ENCODE measurements at regions not wholly inside any gene's neighbourhood (a gene's known extent, or its start where the extent isn't known, plus 50 kb on each side); places are given as distances from the start of the nearest gene placed in this dataset.

DNA sequence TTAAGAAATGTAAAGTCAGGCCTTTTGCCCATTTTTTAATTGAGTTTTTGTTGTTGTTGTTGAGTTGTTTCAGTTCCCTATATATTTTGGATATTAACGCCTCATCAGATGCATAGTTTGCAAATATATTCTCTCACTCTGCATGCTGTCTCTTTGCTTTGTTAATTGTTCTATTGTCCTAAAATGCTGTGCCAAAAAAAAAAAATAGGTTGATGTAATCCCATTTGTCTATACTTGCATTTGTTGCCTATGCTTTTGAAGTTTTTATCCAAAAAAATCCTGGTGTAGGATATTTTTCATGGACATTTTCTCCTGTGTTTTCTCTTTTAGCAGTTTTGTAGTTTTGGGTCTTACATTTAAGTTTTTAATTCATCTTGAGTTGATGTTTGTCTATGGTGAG, 163.3 kb upstream of the STARD13 start:
- H2AFZ ChIP-seq (ENCODE audit: low read depth, low read length): no peak overlapping the region
- TF ChIP-seq, protein P1, sequence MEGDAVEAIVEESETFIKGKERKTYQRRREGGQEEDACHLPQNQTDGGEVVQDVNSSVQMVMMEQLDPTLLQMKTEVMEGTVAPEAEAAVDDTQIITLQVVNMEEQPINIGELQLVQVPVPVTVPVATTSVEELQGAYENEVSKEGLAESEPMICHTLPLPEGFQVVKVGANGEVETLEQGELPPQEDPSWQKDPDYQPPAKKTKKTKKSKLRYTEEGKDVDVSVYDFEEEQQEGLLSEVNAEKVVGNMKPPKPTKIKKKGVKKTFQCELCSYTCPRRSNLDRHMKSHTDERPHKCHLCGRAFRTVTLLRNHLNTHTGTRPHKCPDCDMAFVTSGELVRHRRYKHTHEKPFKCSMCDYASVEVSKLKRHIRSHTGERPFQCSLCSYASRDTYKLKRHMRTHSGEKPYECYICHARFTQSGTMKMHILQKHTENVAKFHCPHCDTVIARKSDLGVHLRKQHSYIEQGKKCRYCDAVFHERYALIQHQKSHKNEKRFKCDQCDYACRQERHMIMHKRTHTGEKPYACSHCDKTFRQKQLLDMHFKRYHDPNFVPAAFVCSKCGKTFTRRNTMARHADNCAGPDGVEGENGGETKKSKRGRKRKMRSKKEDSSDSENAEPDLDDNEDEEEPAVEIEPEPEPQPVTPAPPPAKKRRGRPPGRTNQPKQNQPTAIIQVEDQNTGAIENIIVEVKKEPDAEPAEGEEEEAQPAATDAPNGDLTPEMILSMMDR (IDR thresholded peaks at IDR 0.05; ENCODE audit: low read depth, low read length): no peak
- no peak for TF ChIP-seq EZH2phosphoT487 (IDR thresholded peaks at IDR 0.05; ENCODE audit: low read depth)
- 0 out of 2 replicates have a peak, but pooled peaks cover 3% of the 10 kb centered on the region for H3K4me1 ChIP-seq (ENCODE audit: low read length)
- H4K20me1 ChIP-seq (ENCODE audit: insufficient read depth, low read length): no peaks in the 10 kb centered on the region
- no peak overlapping the region for H3K4me3 ChIP-seq (ENCODE audit: low read length)
- no peaks in the 10 kb centered on the region for H3K9me3 ChIP-seq (ENCODE audit: insufficient read depth, low read length)
- no peaks in the 10 kb centered on the region for H3K27me3 ChIP-seq (ENCODE audit: low read depth, low read length)
- H3K27ac ChIP-seq (ENCODE audit: low read length): no peak overlapping the region
- no peak overlapping the region for H3K9ac ChIP-seq (ENCODE audit: low read length)
- H3K36me3 ChIP-seq (replicated peaks; ENCODE audit: low read depth, low read length): no peaks in the 10 kb centered on the region
- no peak overlapping the region for H3K4me2 ChIP-seq (ENCODE audit: low read length)
- H3K79me2 ChIP-seq (ENCODE audit: low read length): no peaks in the 10 kb centered on the region

DNA sequence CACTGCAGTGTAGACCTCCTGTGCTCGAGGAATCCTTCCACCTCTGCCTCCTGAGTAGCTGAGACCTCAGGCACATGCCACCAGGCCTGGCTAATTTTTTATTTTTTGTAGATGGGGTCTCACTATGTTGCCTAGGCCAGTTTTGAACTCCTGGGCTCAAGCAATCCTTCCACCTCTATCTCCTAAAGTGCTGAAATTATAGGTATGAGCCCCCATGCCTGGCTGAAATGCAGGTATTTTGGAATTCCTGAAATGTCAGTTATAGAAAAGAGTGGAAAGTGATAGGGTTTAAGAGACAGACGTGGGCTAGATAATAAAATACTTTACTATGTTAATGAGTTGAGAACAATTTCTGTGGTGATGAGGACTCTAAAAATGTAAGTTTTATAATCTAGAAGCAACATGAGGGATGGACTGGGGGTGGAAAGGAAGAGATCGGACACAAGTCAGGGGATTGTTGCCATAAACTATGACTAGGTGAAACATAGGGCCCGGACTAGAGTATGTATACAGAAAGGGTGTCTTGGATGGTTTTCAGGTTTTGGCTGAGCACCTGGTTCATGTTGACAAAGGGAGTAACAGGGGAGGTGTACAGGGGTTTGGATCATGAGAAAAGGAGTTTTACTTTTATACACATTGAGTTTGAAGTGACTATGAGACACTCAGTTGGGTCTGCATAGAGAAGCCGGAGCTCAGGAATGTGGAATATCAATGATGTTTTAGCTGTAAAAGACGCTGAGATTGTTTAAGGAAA, 165.6 kb upstream of the STARD13 start:
- no peak overlapping the region for H3K4me3 ChIP-seq (ENCODE audit: low read length)

DNA sequence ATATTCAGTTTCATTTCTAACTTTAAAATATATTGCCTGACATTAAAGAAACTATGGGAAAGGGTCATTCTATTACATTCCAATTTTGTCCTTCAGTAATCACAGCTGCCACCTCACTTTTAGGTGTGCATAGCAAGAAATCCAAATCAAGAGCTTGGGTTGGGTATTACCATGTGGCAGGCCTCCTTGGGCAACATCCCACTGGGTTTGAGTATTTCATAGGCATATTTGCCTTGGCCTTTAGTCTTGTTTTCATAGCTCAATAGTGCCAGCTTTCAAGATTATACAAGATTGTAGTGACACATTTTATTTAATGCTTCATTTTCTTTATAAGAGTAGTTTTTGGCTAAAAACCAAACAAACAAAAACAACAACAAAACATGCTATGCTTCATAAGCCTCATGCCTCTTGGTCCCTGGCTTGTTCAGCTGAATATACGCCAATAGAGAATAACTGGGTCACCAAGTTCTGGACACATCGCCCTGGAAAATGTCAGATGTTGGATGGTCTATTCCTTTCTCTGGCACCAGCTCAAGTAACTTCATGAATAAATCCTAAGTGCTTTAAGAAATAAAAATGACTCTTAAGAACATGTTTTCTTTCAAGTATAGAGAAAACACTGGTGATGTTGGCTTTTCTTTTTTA, 167.4 kb upstream of the STARD13 start:
- H3K9me3 ChIP-seq (ENCODE audit: insufficient read depth, low read length): no peaks in the 10 kb centered on the region
- H2AFZ ChIP-seq (ENCODE audit: low read depth, low read length): no peak overlapping the region
- no peaks in the 10 kb centered on the region for H4K20me1 ChIP-seq (ENCODE audit: insufficient read depth, low read length)
- no peaks in the 10 kb centered on the region for H3K79me2 ChIP-seq (ENCODE audit: low read length)
- no peaks in the 10 kb centered on the region for H3K4me1 ChIP-seq (ENCODE audit: low read length)
- H3K4me2 ChIP-seq (ENCODE audit: low read length): no peak overlapping the region
- H3K9ac ChIP-seq (ENCODE audit: low read length): no peak overlapping the region
- H3K4me3 ChIP-seq (ENCODE audit: low read length): no peak overlapping the region
- TF ChIP-seq, protein P1 (IDR thresholded peaks at IDR 0.05; ENCODE audit: low read depth, low read length): no peak
- TF ChIP-seq EZH2phosphoT487 (IDR thresholded peaks at IDR 0.05; ENCODE audit: low read depth): no peak
- H3K36me3 ChIP-seq (replicated peaks; ENCODE audit: low read depth, low read length): no peaks in the 10 kb centered on the region
- H3K27ac ChIP-seq (ENCODE audit: low read length): no peak overlapping the region
- H3K27me3 ChIP-seq (ENCODE audit: low read depth, low read length): no peaks in the 10 kb centered on the region

More for the DNA sequence above, 165.6 kb upstream of the STARD13 start:
- no peaks in the 10 kb centered on the region for H4K20me1 ChIP-seq (ENCODE audit: insufficient read depth, low read length)
- 0 out of 2 replicates have a peak, but pooled peaks cover 3% of the 10 kb centered on the region for H3K4me1 ChIP-seq (ENCODE audit: low read length)
- no peak for TF ChIP-seq EZH2phosphoT487 (IDR thresholded peaks at IDR 0.05; ENCODE audit: low read depth)
- TF ChIP-seq, protein P1 (IDR thresholded peaks at IDR 0.05; ENCODE audit: low read depth, low read length): no peak
- no peak overlapping the region for H3K27ac ChIP-seq (ENCODE audit: low read length)
- H3K27me3 ChIP-seq (ENCODE audit: low read depth, low read length): no peaks in the 10 kb centered on the region
- no peak overlapping the region for H3K4me2 ChIP-seq (ENCODE audit: low read length)
- H3K79me2 ChIP-seq (ENCODE audit: low read length): no peaks in the 10 kb centered on the region
- H3K9me3 ChIP-seq (ENCODE audit: insufficient read depth, low read length): no peaks in the 10 kb centered on the region
- no peak overlapping the region for H2AFZ ChIP-seq (ENCODE audit: low read depth, low read length)
- H3K9ac ChIP-seq (ENCODE audit: low read length): no peak overlapping the region
- H3K36me3 ChIP-seq (replicated peaks; ENCODE audit: low read depth, low read length): no peaks in the 10 kb centered on the region

DNA sequence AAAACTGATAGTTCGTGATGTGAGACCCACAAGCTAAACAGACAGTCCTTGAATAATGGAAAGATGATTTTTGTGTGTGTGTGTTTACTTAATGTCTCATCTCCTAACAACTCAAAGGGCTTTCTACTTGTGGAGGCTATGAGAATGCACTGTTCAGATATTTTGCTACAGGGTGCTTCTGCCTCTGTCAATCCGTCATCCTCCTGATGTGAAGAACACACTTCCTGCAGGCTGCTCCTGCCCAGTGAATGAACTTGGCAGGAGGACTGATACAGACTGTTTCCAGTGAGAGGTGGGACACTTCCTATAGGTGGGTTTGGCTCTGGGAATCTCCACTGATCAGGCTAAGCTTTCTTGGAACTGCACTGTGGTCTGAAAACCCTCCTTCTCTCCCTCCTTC, 168.4 kb upstream of the STARD13 start:
- TF ChIP-seq EZH2phosphoT487 (IDR thresholded peaks at IDR 0.05; ENCODE audit: low read depth): no peak
- TF ChIP-seq, protein P1 (IDR thresholded peaks at IDR 0.05; ENCODE audit: low read depth, low read length): no peak
- H2AFZ ChIP-seq (ENCODE audit: low read depth, low read length): no peak overlapping the region

More for the DNA sequence above, 168.4 kb upstream of the STARD13 start:
- Histone ChIP-seq H3K9me3 (ENCODE audit: insufficient read depth, low read length) (no peaks in the 10 kb centered on the region), H3K4me1 (ENCODE audit: low read length) (no peaks in the 10 kb centered on the region), H3K36me3 (replicated peaks; ENCODE audit: low read depth, low read length) (no peaks in the 10 kb centered on the region), H3K4me2 (ENCODE audit: low read length) (no peak overlapping the region), H3K9ac (ENCODE audit: low read length) (no peak overlapping the region), H4K20me1 (ENCODE audit: insufficient read depth, low read length) (no peaks in the 10 kb centered on the region), H3K4me3 (ENCODE audit: low read length) (no peak overlapping the region), H3K27me3 (ENCODE audit: low read depth, low read length) (no peaks in the 10 kb centered on the region), H3K79me2 (ENCODE audit: low read length) (no peaks in the 10 kb centered on the region), H3K27ac (ENCODE audit: low read length) (no peak overlapping the region)
